HFFc6 (cell line): ENCODE measurements at regions not wholly inside any gene's neighbourhood (a gene's known extent, or its start where the extent isn't known, plus 50 kb on each side); places are given as distances from the start of the nearest gene placed in this dataset.

Experiments
- DNase-seq: peaks from one replicate; pipeline ENCODE4 v3.0.0-alpha.2; 2018
- H3K27ac Mint-ChIP-seq: 2 replicates; pipeline ENCODE4 v1.8.0; 2020; ENCODE audit warnings: mild to moderate bottlenecking, mixed read lengths
- H3K27me3 Mint-ChIP-seq: 2 replicates; pipeline ENCODE4 v1.8.0; 2021; ENCODE audit warnings: mild to moderate bottlenecking, moderate library complexity, mixed read lengths; ENCODE audit not compliant: insufficient read depth
- H3K36me3 Mint-ChIP-seq: 2 replicates; pipeline ENCODE4 v1.8.0; 2021; ENCODE audit warnings: low read depth, mixed read lengths
- H3K4me1 Mint-ChIP-seq: 2 replicates; pipeline ENCODE4 v1.8.0; 2020; ENCODE audit warnings: low read depth, mixed read lengths
- H3K4me3 Mint-ChIP-seq: 2 replicates; pipeline ENCODE4 v1.8.0; 2020; ENCODE audit warnings: mild to moderate bottlenecking, moderate library complexity, mixed read lengths
- H3K9me3 Mint-ChIP-seq: 2 replicates; pipeline ENCODE4 v1.8.0; 2020; ENCODE audit warnings: mild to moderate bottlenecking, mixed read lengths
- CTCF ChIP-seq: fragments of 200-600 bp; sonication (generic); IDR thresholded peaks from 2 replicates; pipeline ENCODE4 v1.5.0; 2021; ENCODE audit warnings: antibody characterized with exemption, mild to moderate bottlenecking

- no peak for DNase-seq
- H3K36me3 Mint-ChIP-seq: no peaks in the 10 kb centered on the region
- peaks cover 6% of the 10 kb centered on the region; the same call in 1 of the 2 replicates for H3K9me3 Mint-ChIP-seq
- H3K27me3 Mint-ChIP-seq: peaks cover 1% of the 10 kb centered on the region; the same call in 1 of the 2 replicates
- no peaks in the 10 kb centered on the region for H3K4me1 Mint-ChIP-seq
- H3K4me3 Mint-ChIP-seq: no peak overlapping the region
- TF ChIP-seq CTCF: no peak
- no peak overlapping the region for H3K27ac Mint-ChIP-seq
Measured at GRCh38 chr18:41371156-41372045, 583.6 kb upstream of the PIK3C3 start.

GRCh38 chr18:41370740-41371139 is 584.3 kb upstream of the PIK3C3 start:
- Mint-ChIP-seq H3K36me3 (no peaks in the 10 kb centered on the region), H3K27ac (no peak overlapping the region), H3K9me3 (peaks cover 6% of the 10 kb centered on the region; the same call in 1 of the 2 replicates), H3K4me1 (no peaks in the 10 kb centered on the region), H3K27me3 (peaks cover 1% of the 10 kb centered on the region; the same call in 1 of the 2 replicates), H3K4me3 (no peak overlapping the region)
- TF ChIP-seq CTCF: no peak
- no peak for DNase-seq

- TF ChIP-seq CTCF: no peak
- H3K9me3 Mint-ChIP-seq: peaks cover 39% of the 10 kb centered on the region
- no peaks in the 10 kb centered on the region for H3K4me1 Mint-ChIP-seq
- H3K36me3 Mint-ChIP-seq: no peaks in the 10 kb centered on the region
- no peak for DNase-seq
- H3K27me3 Mint-ChIP-seq: no peaks in the 10 kb centered on the region
- no peak overlapping the region for H3K27ac Mint-ChIP-seq
- H3K4me3 Mint-ChIP-seq: no peak overlapping the region
Measured at GRCh38 chr18:41357708-41358107, 597.3 kb upstream of the PIK3C3 start.

- Mint-ChIP-seq H3K27me3 (no peaks in the 10 kb centered on the region), H3K36me3 (no peaks in the 10 kb centered on the region), H3K4me1 (no peaks in the 10 kb centered on the region), H3K4me3 (no peak overlapping the region), H3K27ac (no peak overlapping the region), H3K9me3 (peaks cover 33% of the 10 kb centered on the region)
- TF ChIP-seq CTCF: no peak
- no peak for DNase-seq
Measured at GRCh38 chr18:41353777-41354528, 601.1 kb upstream of the PIK3C3 start.

- Mint-ChIP-seq H3K36me3 (no peaks in the 10 kb centered on the region), H3K9me3 (peaks cover 21% of the 10 kb centered on the region), H3K4me1 (no peaks in the 10 kb centered on the region; the same call in 1 of the 2 replicates), H3K27ac (no peak overlapping the region), H3K27me3 (no peaks in the 10 kb centered on the region), H3K4me3 (no peak overlapping the region)
- no peak for TF ChIP-seq CTCF
- no peak for DNase-seq
Measured at GRCh38 chr18:41351430-41351829, 603.6 kb upstream of the PIK3C3 start.
